ENCODE measurements at regions not wholly inside any gene's neighbourhood (a gene's known extent, or its start where the extent isn't known, plus 50 kb on each side); places are given as distances from the start of the nearest gene placed in this dataset.

GRCh38 chr19:34305221-34306083 lies 51.1 kb downstream of the GARRE1 start:
- peak overlapping the region; percentile 96 for H3K27ac Mint-ChIP-seq
- H3K27me3 Mint-ChIP-seq = no peaks in the 10 kb centered on the region
- no peak overlapping the region for H3K4me3 Mint-ChIP-seq
- no peaks in the 10 kb centered on the region for H3K9me3 ChIP-seq (ENCODE audit: control insufficient read depth, low read length, poor library complexity, severe bottlenecking)
- DNase-seq (no peak), ATAC-seq (no peak)
- H3K4me1 Mint-ChIP-seq = peaks cover 32% of the 10 kb centered on the region
- peaks cover 3% of the 10 kb centered on the region for H3K36me3 Mint-ChIP-seq (ENCODE audit: low read depth)

GRCh38 chr19:34306213-34306661 lies 51.9 kb downstream of the GARRE1 start:
- peak overlapping the region; percentile 96 for H3K27ac Mint-ChIP-seq
- no peaks in the 10 kb centered on the region for H3K9me3 ChIP-seq (ENCODE audit: control insufficient read depth, low read length, poor library complexity, severe bottlenecking)
- H3K4me1 Mint-ChIP-seq = peaks cover 37% of the 10 kb centered on the region
- H3K36me3 Mint-ChIP-seq (ENCODE audit: low read depth) = peaks cover 3% of the 10 kb centered on the region
- ATAC-seq = no peak
- no peak overlapping the region for H3K4me3 Mint-ChIP-seq
- no peak for DNase-seq
- H3K27me3 Mint-ChIP-seq = no peaks in the 10 kb centered on the region

GRCh38 chr19:34306824-34307223 lies 52.5 kb downstream of the GARRE1 start:
- Mint-ChIP-seq H3K27ac (peak overlapping the region; percentile 96), H3K36me3 (ENCODE audit: low read depth) (peaks cover 3% of the 10 kb centered on the region), H3K4me1 (peaks cover 39% of the 10 kb centered on the region), H3K4me3 (no peak overlapping the region), H3K27me3 (no peaks in the 10 kb centered on the region)
- ATAC-seq (no peak), DNase-seq (no peak)
- no peaks in the 10 kb centered on the region for H3K9me3 ChIP-seq (ENCODE audit: control insufficient read depth, low read length, poor library complexity, severe bottlenecking)

- H3K27me3 Mint-ChIP-seq = no peaks in the 10 kb centered on the region
Observed at GRCh38 chr19:34308381-34309367, 54.3 kb downstream of the GARRE1 start.

GRCh38 chr19:34309368-34310138 lies 55.2 kb downstream of the GARRE1 start:
- Mint-ChIP-seq H3K27me3 (no peaks in the 10 kb centered on the region), H3K4me1 (peaks cover 44% of the 10 kb centered on the region), H3K4me3 (peak overlapping the region; percentile 64), H3K27ac (peak overlapping the region; percentile 100), H3K36me3 (ENCODE audit: low read depth) (peaks cover 3% of the 10 kb centered on the region)
- DNase-seq (no peak), ATAC-seq (no peak)
- H3K9me3 ChIP-seq (ENCODE audit: control insufficient read depth, low read length, poor library complexity, severe bottlenecking) = no peaks in the 10 kb centered on the region

More at GRCh38 chr19:34308381-34309367, 54.3 kb downstream of the GARRE1 start:
- peak in 1 of 3 donors; percentile 37 for DNase-seq
- Mint-ChIP-seq H3K4me3 (peak overlapping the region; percentile 64), H3K4me1 (peaks cover 42% of the 10 kb centered on the region), H3K36me3 (ENCODE audit: low read depth) (peaks cover 3% of the 10 kb centered on the region), H3K27ac (peak overlapping the region; percentile 100)
- peak; percentile 93 for ATAC-seq
- H3K9me3 ChIP-seq (ENCODE audit: control insufficient read depth, low read length, poor library complexity, severe bottlenecking) = no peaks in the 10 kb centered on the region

- Mint-ChIP-seq H3K4me3 (peak overlapping the region; percentile 39), H3K27me3 (no peaks in the 10 kb centered on the region), H3K36me3 (ENCODE audit: low read depth) (peaks cover 3% of the 10 kb centered on the region), H3K4me1 (peaks cover 46% of the 10 kb centered on the region), H3K27ac (peak overlapping the region; percentile 100)
- ATAC-seq (peak; percentile 42), DNase-seq (peak in 1 of 3 donors; percentile 21)
- no peaks in the 10 kb centered on the region for H3K9me3 ChIP-seq (ENCODE audit: control insufficient read depth, low read length, poor library complexity, severe bottlenecking)
Observed at GRCh38 chr19:34310494-34310981, 54.5 kb upstream of the GPI start.

- H3K36me3 Mint-ChIP-seq (ENCODE audit: low read depth) = no peaks in the 10 kb centered on the region
- peak overlapping the region; percentile 100 for H3K27ac Mint-ChIP-seq
- ATAC-seq = no peak
Observed at GRCh38 chr19:34313188-34313587, 51.8 kb upstream of the GPI start.

GRCh38 chr19:34314437-34315313 lies 50.3 kb upstream of the GPI start:
- no peak for DNase-seq
- Mint-ChIP-seq H3K4me1 (peaks cover 53% of the 10 kb centered on the region), H3K27me3 (no peaks in the 10 kb centered on the region), H3K36me3 (ENCODE audit: low read depth) (no peaks in the 10 kb centered on the region), H3K27ac (peak overlapping the region; percentile 37), H3K4me3 (no peak overlapping the region)
- no peak for ATAC-seq
- no peaks in the 10 kb centered on the region for H3K9me3 ChIP-seq (ENCODE audit: control insufficient read depth, low read length, poor library complexity, severe bottlenecking)

More at GRCh38 chr19:34313188-34313587, 51.8 kb upstream of the GPI start:
- DNase-seq = no peak
- no peak overlapping the region for H3K4me3 Mint-ChIP-seq
- H3K9me3 ChIP-seq (ENCODE audit: control insufficient read depth, low read length, poor library complexity, severe bottlenecking) = no peaks in the 10 kb centered on the region
- no peaks in the 10 kb centered on the region for H3K27me3 Mint-ChIP-seq
- peaks cover 57% of the 10 kb centered on the region for H3K4me1 Mint-ChIP-seq

All from T-helper 17 cell (primary cell).